Ishikawa (cell line): ENCODE measurements at regions not wholly inside any gene's neighbourhood (a gene's known extent, or its start where the extent isn't known, plus 50 kb on each side); places are given as distances from the start of the nearest gene placed in this dataset.

Source experiments
- CEBPB ChIP-seq: IDR thresholded peaks from 2 replicates; pipeline ENCODE4 v1.6.1; 2012
- CREB1 ChIP-seq: IDR thresholded peaks from 2 replicates; pipeline ENCODE4 v1.6.1; 2012; ENCODE audit warnings: low read depth
- EGR1 ChIP-seq: IDR thresholded peaks from 2 replicates; pipeline ENCODE4 v1.6.1; 2012
- EP300 ChIP-seq: IDR thresholded peaks from 2 replicates; pipeline ENCODE4 v1.6.1; 2012; ENCODE audit warnings: borderline replicate concordance
- FOXM1 ChIP-seq: IDR thresholded peaks from 2 replicates; pipeline ENCODE4 v1.6.1; 2012; ENCODE audit warnings: low read depth, borderline replicate concordance
- MAX ChIP-seq: IDR thresholded peaks from 2 replicates; pipeline ENCODE4 v1.6.1; 2012
- NFIC ChIP-seq: IDR thresholded peaks from 2 replicates; pipeline ENCODE4 v1.6.1; 2012
- RAD21 ChIP-seq: IDR thresholded peaks from 2 replicates; pipeline ENCODE4 v1.6.1; 2012; ENCODE audit warnings: low read depth
- REST ChIP-seq: IDR thresholded peaks from 2 replicates; pipeline ENCODE4 v1.6.1; 2012; ENCODE audit warnings: low read depth, mild to moderate bottlenecking
- TAF1 ChIP-seq: IDR thresholded peaks from 2 replicates; pipeline ENCODE4 v1.6.1; 2012; ENCODE audit warnings: low read depth, mild to moderate bottlenecking
- TCF12 ChIP-seq: IDR thresholded peaks from 2 replicates; pipeline ENCODE4 v1.6.1; 2012; ENCODE audit warnings: low read depth
- TEAD4 ChIP-seq: IDR thresholded peaks from 2 replicates; pipeline ENCODE4 v1.6.1; 2012
- USF1 ChIP-seq: IDR thresholded peaks from 2 replicates; pipeline ENCODE4 v1.6.1; 2012
- YY1 ChIP-seq: IDR thresholded peaks from 2 replicates; pipeline ENCODE4 v1.6.1; 2012; ENCODE audit warnings: low read depth
- ZBTB7A ChIP-seq: IDR thresholded peaks from 2 replicates; pipeline ENCODE4 v1.6.1; 2012; ENCODE audit warnings: low read depth

- TF ChIP-seq FOXM1: no peak
- TF ChIP-seq ZBTB7A: no peak
- TF ChIP-seq NFIC: no peak
- no peak for TF ChIP-seq TCF12
- TF ChIP-seq MAX: no peak
- TF ChIP-seq CREB1: no peak
- TF ChIP-seq YY1: no peak
- no peak for TF ChIP-seq EGR1
- no peak for TF ChIP-seq TEAD4
- TF ChIP-seq RAD21: no peak
- no peak for TF ChIP-seq REST
- no peak for TF ChIP-seq CEBPB
- TF ChIP-seq TAF1: no peak
Measured at GRCh38 chr4:181760560-181760959, 482.6 kb upstream of the TENM3 start.

GRCh38 chr4:181761156-181761555 lies 482.0 kb upstream of the TENM3 start:
- TF ChIP-seq YY1 (no peak), CREB1 (no peak), FOXM1 (no peak), ZBTB7A (no peak), TEAD4 (no peak), MAX (no peak)

- TF ChIP-seq CREB1 (no peak), TEAD4 (no peak), RAD21 (no peak), ZBTB7A (no peak), EP300 (no peak), CEBPB (no peak), USF1 (no peak), TAF1 (no peak), EGR1 (no peak), REST (no peak), YY1 (no peak), TCF12 (no peak), MAX (no peak)
Measured at GRCh38 chr4:181766061-181766548, 477.1 kb upstream of the TENM3 start.

- TF ChIP-seq CREB1: no peak
- TF ChIP-seq FOXM1: no peak
- TF ChIP-seq MAX: no peak
- no peak for TF ChIP-seq REST
- TF ChIP-seq ZBTB7A: no peak
- TF ChIP-seq TCF12: no peak
- TF ChIP-seq NFIC: no peak
- no peak for TF ChIP-seq TEAD4
- no peak for TF ChIP-seq YY1
- no peak for TF ChIP-seq EGR1
- TF ChIP-seq TAF1: no peak
- no peak for TF ChIP-seq CEBPB
- no peak for TF ChIP-seq USF1
- no peak for TF ChIP-seq EP300
- no peak for TF ChIP-seq RAD21
Measured at GRCh38 chr4:181770971-181771370, 472.2 kb upstream of the TENM3 start.
